Adrenal gland (tissue), 9 donors: ENCODE measurements at regions not wholly inside any gene's neighbourhood (a gene's known extent, or its start where the extent isn't known, plus 50 kb on each side); places are given as distances from the start of the nearest gene placed in this dataset.
"Not testable (repeated sequence)": the region's sequence is repeated elsewhere in the genome, so short reads cannot be mapped to it uniquely, and the experiment has no call there.

Experiments
- DNase-seq, 7 donors: peaks; one replicate each; pipeline ENCODE4 v3.0.0-alpha.2; 2019 to 2020
- H3K27ac ChIP-seq, 5 donors: fragments of 200-600 bp; sonication (generic) in 4 of 5; 1 replicate in 3 of 5; 2 replicates in 2 of 5; pipeline versions ENCODE4 v1.5.1 to v1.8.0; 2016 to 2020; ENCODE audit warnings: mild to moderate bottlenecking in 1 of 5
- H3K27me3 ChIP-seq: fragments of 200-600 bp; 2 replicates; pipeline ENCODE4 v1.8.0; 2021
- H3K36me3 ChIP-seq, 2 donors: fragments of 200-600 bp; replicated peaks in 1 of 2; 1 replicate in 1 of 2; 2 replicates in 1 of 2; pipeline versions ENCODE4 v1.5.1 to v1.8.0; 2018 to 2022
- H3K4me1 ChIP-seq, 2 donors: fragments of 200-600 bp; replicated peaks in 1 of 2; 1 replicate in 1 of 2; 2 replicates in 1 of 2; pipeline versions ENCODE4 v1.5.1 to v1.8.0; 2018 to 2021
- H3K4me3 ChIP-seq, 4 donors: fragments of 200-600 bp; sonication (generic) in 3 of 4; one replicate each; pipeline ENCODE4 v1.5.1; 2016 to 2018
- H3K9me3 ChIP-seq, 3 donors: fragments of 200-600 bp; sonication (generic) in 1 of 3; replicated peaks in 1 of 3; 1 replicate in 2 of 3; 2 replicates in 1 of 3; pipeline versions ENCODE4 v1.5.1 to v1.8.0; 2016 to 2021
- POLR2A ChIP-seq, 2 donors: fragments of 450-650 bp; IDR thresholded peaks; one replicate each; pipeline ENCODE4 v1.6.1; 2017; ENCODE audit warnings: antibody characterized with exemption in 2 of 2, mild to moderate bottlenecking in 2 of 2, moderate library complexity in 1 of 2
- WGBS, 4 donors: extraction: QIAGEN DNeasy Blood & Tissue Kit in 2 of 4; methylation state at CpG; one replicate each; pipeline versions ENCODE4 v1.1.5 to v1.1.7; 2013 to 2017; 5-methylcytosine and 5-hydroxymethylcytosine counted together
- intact Hi-C, 2 donors: fragments of 100-400 bp; cut with DNase I; formaldehyde crosslinking; loops; one replicate each; pipeline versions ENCODE4 v1.14.1 to v1.15.0; 2022 to 2023
- TF ChIP-seq, protein P1 (sequence below), 6 experiments: fragments of 450-650 bp in 4 of 6; fragments of 200-600 bp in 2 of 6; sonication (generic) in 1 of 6; IDR thresholded peaks; 1 replicate in 5 of 6; 2 replicates in 1 of 6; pipeline versions ENCODE4 v1.5.1 to v1.8.0; 2016 to 2021; ENCODE audit warnings: antibody characterized with exemption in 6 of 6, mild to moderate bottlenecking in 2 of 6, moderate library complexity in 1 of 6
- donor health status: healthy with polysubstance abuse.
- donor health status: Bipolar disorder and iron deficiency.
- donor health status: DM: yes; HTN: yes; CAD: no.
- donor health status: DM: no; HTN: no; CAD: no.
- donor health status: DM: no; HTN: no; CAD: no.

- no peak for TF ChIP-seq POLR2A (IDR thresholded peaks at IDR 0.05)
- TF ChIP-seq, protein P1, sequence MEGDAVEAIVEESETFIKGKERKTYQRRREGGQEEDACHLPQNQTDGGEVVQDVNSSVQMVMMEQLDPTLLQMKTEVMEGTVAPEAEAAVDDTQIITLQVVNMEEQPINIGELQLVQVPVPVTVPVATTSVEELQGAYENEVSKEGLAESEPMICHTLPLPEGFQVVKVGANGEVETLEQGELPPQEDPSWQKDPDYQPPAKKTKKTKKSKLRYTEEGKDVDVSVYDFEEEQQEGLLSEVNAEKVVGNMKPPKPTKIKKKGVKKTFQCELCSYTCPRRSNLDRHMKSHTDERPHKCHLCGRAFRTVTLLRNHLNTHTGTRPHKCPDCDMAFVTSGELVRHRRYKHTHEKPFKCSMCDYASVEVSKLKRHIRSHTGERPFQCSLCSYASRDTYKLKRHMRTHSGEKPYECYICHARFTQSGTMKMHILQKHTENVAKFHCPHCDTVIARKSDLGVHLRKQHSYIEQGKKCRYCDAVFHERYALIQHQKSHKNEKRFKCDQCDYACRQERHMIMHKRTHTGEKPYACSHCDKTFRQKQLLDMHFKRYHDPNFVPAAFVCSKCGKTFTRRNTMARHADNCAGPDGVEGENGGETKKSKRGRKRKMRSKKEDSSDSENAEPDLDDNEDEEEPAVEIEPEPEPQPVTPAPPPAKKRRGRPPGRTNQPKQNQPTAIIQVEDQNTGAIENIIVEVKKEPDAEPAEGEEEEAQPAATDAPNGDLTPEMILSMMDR (IDR thresholded peaks at IDR 0.05), result no peak
- Histone ChIP-seq H3K27ac (no peak overlapping the region), H3K36me3 (no peaks in the 10 kb centered on the region), H3K9me3 (no peaks in the 10 kb centered on the region), H3K27me3 (no peaks in the 10 kb centered on the region), H3K4me3 (no peak overlapping the region), H3K4me1 (no peaks in the 10 kb centered on the region)
- DNase-seq, result no peak
- WGBS, 4 donors, result 76 to 90% (median 85%) methylated on average over 3 of the region's 3 CpGs
- intact Hi-C loops, result no loop called here
These were observed 867.1 kb downstream of the DTWD2 start for GRCh38 chr5:118121258-118121657.

GRCh38 chr5:118115791-118116190, 872.6 kb downstream of the DTWD2 start:
- no peak for DNase-seq
- H3K36me3 ChIP-seq, result no peaks in the 10 kb centered on the region
- H3K4me1 ChIP-seq, result no peaks in the 10 kb centered on the region
- H3K27ac ChIP-seq, result no peak overlapping the region
- no peaks in the 10 kb centered on the region for H3K9me3 ChIP-seq
- TF ChIP-seq, protein P1 (IDR thresholded peaks at IDR 0.05), result no peak
- no peak for TF ChIP-seq POLR2A (IDR thresholded peaks at IDR 0.05)
- intact Hi-C loops, result no loop called here
- no peaks in the 10 kb centered on the region for H3K27me3 ChIP-seq
- H3K4me3 ChIP-seq, result no peak overlapping the region
- WGBS, 4 donors, result 63 to 72% (median 68%) methylated on average over 4 of the region's 4 CpGs

GRCh38 chr5:118111956-118112355, 876.4 kb downstream of the DTWD2 start:
- intact Hi-C loops, result no loop called here
- Histone ChIP-seq H3K9me3 (no peaks in the 10 kb centered on the region), H3K4me3 (no peak overlapping the region), H3K36me3 (no peaks in the 10 kb centered on the region), H3K27me3 (no peaks in the 10 kb centered on the region), H3K4me1 (no peaks in the 10 kb centered on the region), H3K27ac (no peak overlapping the region)
- 57 to 75% (median 60%) methylated on average over 5 of the region's 5 CpGs for WGBS, 4 donors
- DNase-seq, result no peak
- TF ChIP-seq POLR2A (IDR thresholded peaks at IDR 0.05), result no peak
- TF ChIP-seq, protein P1 (IDR thresholded peaks at IDR 0.05), result no peak

DNA sequence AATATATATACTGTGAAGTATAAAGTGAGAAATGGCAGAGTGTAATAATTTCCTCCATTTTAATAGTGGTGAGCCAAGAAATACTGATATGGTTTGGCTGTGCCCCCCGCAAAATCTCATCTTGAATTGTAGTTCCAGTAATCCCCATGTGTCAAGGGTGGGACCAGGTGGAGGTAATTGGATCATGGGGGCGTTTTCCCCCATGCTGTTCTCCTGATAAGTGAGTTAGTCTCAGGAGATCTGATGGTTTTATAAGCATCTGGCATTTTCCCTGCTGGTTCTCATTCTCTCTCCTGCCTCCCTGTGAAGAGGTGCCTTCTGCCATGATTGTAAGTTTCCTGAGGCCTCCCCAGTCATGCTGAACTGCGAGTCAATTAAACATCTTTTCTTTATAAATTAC, 881.1 kb downstream of the DTWD2 start:
- H3K27me3 ChIP-seq, H3K4me1 ChIP-seq, DNase-seq, H3K36me3 ChIP-seq, H3K27ac ChIP-seq, intact Hi-C loops, H3K4me3 ChIP-seq, H3K9me3 ChIP-seq: not testable (repeated sequence)
- WGBS, 4 donors, result 73 to 84% (median 79%) methylated on average over 3 of the region's 3 CpGs

DNA sequence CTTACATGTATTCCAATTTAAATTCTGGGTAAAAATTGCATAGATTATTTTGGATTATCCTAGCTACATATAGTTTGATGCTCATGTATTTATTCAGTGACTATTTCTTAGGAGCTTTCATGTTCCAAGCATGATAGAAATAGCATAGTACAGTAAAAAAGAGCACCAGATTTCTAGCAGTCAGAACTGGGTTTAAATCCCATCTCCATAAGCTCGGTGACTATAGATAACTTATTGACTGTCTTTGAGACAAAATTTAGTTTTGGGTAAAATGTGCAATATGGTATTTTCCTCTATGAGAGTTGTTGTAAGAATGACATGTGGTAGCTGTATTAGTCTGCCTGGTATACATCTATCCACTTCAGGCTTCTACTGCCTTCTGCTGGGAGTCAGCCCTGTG, 889.6 kb downstream of the DTWD2 start:
- Histone ChIP-seq H3K9me3 (no peaks in the 10 kb centered on the region), H3K4me1 (no peaks in the 10 kb centered on the region), H3K27ac (no peak overlapping the region), H3K36me3 (no peaks in the 10 kb centered on the region), H3K4me3 (no peak overlapping the region), H3K27me3 (no peaks in the 10 kb centered on the region)
- 83 to 91% (median 88%) methylated on average over 1 of the region's 1 CpG for WGBS, 4 donors
- DNase-seq, result no peak
- TF ChIP-seq, protein P1 (IDR thresholded peaks at IDR 0.05), result no peak
- no peak for TF ChIP-seq POLR2A (IDR thresholded peaks at IDR 0.05)
- intact Hi-C loops, result no loop called here
